ENCODE measurements at regions not wholly inside any gene's neighbourhood (a gene's known extent, or its start where the extent isn't known, plus 50 kb on each side); places are given as distances from the start of the nearest gene placed in this dataset.

DNA sequence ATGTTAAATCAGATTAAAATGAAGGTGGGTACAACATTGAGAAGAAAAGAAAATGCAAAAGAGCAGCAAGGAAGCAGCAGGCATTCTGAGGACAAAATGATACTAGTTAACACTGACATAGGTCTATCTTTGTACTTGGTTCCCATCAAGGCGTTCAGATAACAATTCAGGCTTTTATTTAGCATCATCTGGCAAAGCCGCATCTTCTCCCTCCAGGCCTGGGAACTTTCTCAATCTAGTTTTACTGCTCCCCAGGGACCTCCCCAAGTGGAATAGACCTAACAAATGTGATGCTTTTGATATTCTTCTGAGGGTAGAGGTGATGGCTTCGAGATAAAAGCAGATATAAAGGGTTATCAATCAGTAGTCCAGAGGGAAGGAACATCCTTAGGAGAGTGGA, 130.6 kb downstream of the C3orf38 start:
- TF ChIP-seq TAF1 (IDR thresholded peaks at IDR 0.05; ENCODE audit: low read depth) (no peak), EGR1 (IDR thresholded peaks at IDR 0.05) (no peak), NFIC (IDR thresholded peaks at IDR 0.05) (no peak), CREB1 (IDR thresholded peaks at IDR 0.05; ENCODE audit: low read depth) (no peak), EP300 (IDR thresholded peaks at IDR 0.05; ENCODE audit: borderline replicate concordance) (no peak), TEAD4 (IDR thresholded peaks at IDR 0.05) (no peak), RAD21 (IDR thresholded peaks at IDR 0.05; ENCODE audit: low read depth) (no peak), ZBTB7A (IDR thresholded peaks at IDR 0.05; ENCODE audit: low read depth) (no peak)
- TF ChIP-seq, protein P1, sequence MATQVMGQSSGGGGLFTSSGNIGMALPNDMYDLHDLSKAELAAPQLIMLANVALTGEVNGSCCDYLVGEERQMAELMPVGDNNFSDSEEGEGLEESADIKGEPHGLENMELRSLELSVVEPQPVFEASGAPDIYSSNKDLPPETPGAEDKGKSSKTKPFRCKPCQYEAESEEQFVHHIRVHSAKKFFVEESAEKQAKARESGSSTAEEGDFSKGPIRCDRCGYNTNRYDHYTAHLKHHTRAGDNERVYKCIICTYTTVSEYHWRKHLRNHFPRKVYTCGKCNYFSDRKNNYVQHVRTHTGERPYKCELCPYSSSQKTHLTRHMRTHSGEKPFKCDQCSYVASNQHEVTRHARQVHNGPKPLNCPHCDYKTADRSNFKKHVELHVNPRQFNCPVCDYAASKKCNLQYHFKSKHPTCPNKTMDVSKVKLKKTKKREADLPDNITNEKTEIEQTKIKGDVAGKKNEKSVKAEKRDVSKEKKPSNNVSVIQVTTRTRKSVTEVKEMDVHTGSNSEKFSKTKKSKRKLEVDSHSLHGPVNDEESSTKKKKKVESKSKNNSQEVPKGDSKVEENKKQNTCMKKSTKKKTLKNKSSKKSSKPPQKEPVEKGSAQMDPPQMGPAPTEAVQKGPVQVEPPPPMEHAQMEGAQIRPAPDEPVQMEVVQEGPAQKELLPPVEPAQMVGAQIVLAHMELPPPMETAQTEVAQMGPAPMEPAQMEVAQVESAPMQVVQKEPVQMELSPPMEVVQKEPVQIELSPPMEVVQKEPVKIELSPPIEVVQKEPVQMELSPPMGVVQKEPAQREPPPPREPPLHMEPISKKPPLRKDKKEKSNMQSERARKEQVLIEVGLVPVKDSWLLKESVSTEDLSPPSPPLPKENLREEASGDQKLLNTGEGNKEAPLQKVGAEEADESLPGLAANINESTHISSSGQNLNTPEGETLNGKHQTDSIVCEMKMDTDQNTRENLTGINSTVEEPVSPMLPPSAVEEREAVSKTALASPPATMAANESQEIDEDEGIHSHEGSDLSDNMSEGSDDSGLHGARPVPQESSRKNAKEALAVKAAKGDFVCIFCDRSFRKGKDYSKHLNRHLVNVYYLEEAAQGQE (IDR thresholded peaks at IDR 0.05; ENCODE audit: low read depth) = no peak
